ENCODE measurements at regions not wholly inside any gene's neighbourhood (a gene's known extent, or its start where the extent isn't known, plus 50 kb on each side); places are given as distances from the start of the nearest gene placed in this dataset.

- TF ChIP-seq POLR2A (IDR thresholded peaks at IDR 0.05): no peak
- TF ChIP-seq CTCF (IDR thresholded peaks at IDR 0.05): no peak
Measured at GRCh38 chr12:94012590-94012989, 135.8 kb upstream of the PLXNC1 start.
